ENCODE measurements at regions not wholly inside any gene's neighbourhood (a gene's known extent, or its start where the extent isn't known, plus 50 kb on each side); places are given as distances from the start of the nearest gene placed in this dataset.

- no peaks in the 10 kb centered on the region for H3F3A ChIP-seq (ENCODE audit: insufficient read depth, low read length)
- no peaks in the 10 kb centered on the region for H3K79me2 ChIP-seq (ENCODE audit: low read length)
- H4K20me1 ChIP-seq (ENCODE audit: insufficient read depth, low read length), result no peaks in the 10 kb centered on the region
- no peaks in the 10 kb centered on the region for H3K9me2 ChIP-seq (replicated peaks; ENCODE audit: insufficient read depth, low read length)
- H2AFZ ChIP-seq (ENCODE audit: low read length), result no peak overlapping the region
- no peak overlapping the region for H3K4me3 ChIP-seq (ENCODE audit: low read length)
- no peak overlapping the region for H3K27ac ChIP-seq (ENCODE audit: low read length)
- no peaks in the 10 kb centered on the region for H3K4me1 ChIP-seq (ENCODE audit: low read length)
- H3K9me3 ChIP-seq (replicated peaks; ENCODE audit: insufficient read depth, low read length), result no peaks in the 10 kb centered on the region
- DNase-seq, result no peak
- no peaks in the 10 kb centered on the region for H3K36me3 ChIP-seq (replicated peaks; ENCODE audit: insufficient read depth, low read length)
- TF ChIP-seq CTCF (IDR thresholded peaks at IDR 0.05; ENCODE audit: low read length), result no peak
- no peak for TF ChIP-seq EZH2phosphoT487 (IDR thresholded peaks at IDR 0.05; ENCODE audit: low read length)
- no peak for TF ChIP-seq EZH2 (optimal IDR thresholded peaks at IDR 0.05; ENCODE audit: low read depth, low read length)
- H3K4me2 ChIP-seq (ENCODE audit: low read depth, low read length), result no peak overlapping the region
- no peaks in the 10 kb centered on the region; the same call in 1 of the 2 replicates for H3K27me3 ChIP-seq (replicated peaks; ENCODE audit: insufficient read depth, low read length)
- H3K9ac ChIP-seq (ENCODE audit: low read length), result no peak overlapping the region
Measured at GRCh38 chr6:167687116-167687725, 139.5 kb upstream of the AFDN start.

- H3K4me3 ChIP-seq (ENCODE audit: low read length), result no peak overlapping the region
- H3K27ac ChIP-seq (ENCODE audit: low read length), result no peak overlapping the region
- no peaks in the 10 kb centered on the region for H3F3A ChIP-seq (ENCODE audit: insufficient read depth, low read length)
- H3K4me2 ChIP-seq (ENCODE audit: low read depth, low read length), result no peak overlapping the region
- H2AFZ ChIP-seq (ENCODE audit: low read length), result no peak overlapping the region
- no peak for DNase-seq
- no peaks in the 10 kb centered on the region for H3K36me3 ChIP-seq (replicated peaks; ENCODE audit: insufficient read depth, low read length)
- no peaks in the 10 kb centered on the region; the same call in 1 of the 2 replicates for H3K27me3 ChIP-seq (replicated peaks; ENCODE audit: insufficient read depth, low read length)
- TF ChIP-seq EZH2 (optimal IDR thresholded peaks at IDR 0.05; ENCODE audit: low read depth, low read length) (no peak), EZH2phosphoT487 (IDR thresholded peaks at IDR 0.05; ENCODE audit: low read length) (no peak), CTCF (IDR thresholded peaks at IDR 0.05; ENCODE audit: low read length) (no peak)
- no peaks in the 10 kb centered on the region for H4K20me1 ChIP-seq (ENCODE audit: insufficient read depth, low read length)
- H3K9me2 ChIP-seq (replicated peaks; ENCODE audit: insufficient read depth, low read length), result no peaks in the 10 kb centered on the region
- H3K9me3 ChIP-seq (replicated peaks; ENCODE audit: insufficient read depth, low read length), result no peaks in the 10 kb centered on the region
- H3K9ac ChIP-seq (ENCODE audit: low read length), result no peak overlapping the region
- H3K79me2 ChIP-seq (ENCODE audit: low read length), result no peaks in the 10 kb centered on the region
- H3K4me1 ChIP-seq (ENCODE audit: low read length), result no peaks in the 10 kb centered on the region
Measured at GRCh38 chr6:167688123-167688522, 138.6 kb upstream of the AFDN start.

- Histone ChIP-seq H3K4me2 (ENCODE audit: low read depth, low read length) (no peak overlapping the region), H2AFZ (ENCODE audit: low read length) (no peak overlapping the region)
Measured at GRCh38 chr6:167689278-167689677, 137.4 kb upstream of the AFDN start.

More at GRCh38 chr6:167689278-167689677, 137.4 kb upstream of the AFDN start:
- no peak overlapping the region for H3K4me3 ChIP-seq (ENCODE audit: low read length)
- no peaks in the 10 kb centered on the region for H3K9me2 ChIP-seq (replicated peaks; ENCODE audit: insufficient read depth, low read length)
- no peak overlapping the region for H3K9ac ChIP-seq (ENCODE audit: low read length)
- H3K27me3 ChIP-seq (replicated peaks; ENCODE audit: insufficient read depth, low read length), result no peaks in the 10 kb centered on the region
- no peaks in the 10 kb centered on the region for H3K79me2 ChIP-seq (ENCODE audit: low read length)
- H3K4me1 ChIP-seq (ENCODE audit: low read length), result no peaks in the 10 kb centered on the region
- TF ChIP-seq EZH2phosphoT487 (IDR thresholded peaks at IDR 0.05; ENCODE audit: low read length) (no peak), CTCF (IDR thresholded peaks at IDR 0.05; ENCODE audit: low read length) (no peak), EZH2 (optimal IDR thresholded peaks at IDR 0.05; ENCODE audit: low read depth, low read length) (no peak)
- H3K36me3 ChIP-seq (replicated peaks; ENCODE audit: insufficient read depth, low read length), result no peaks in the 10 kb centered on the region
- H3K27ac ChIP-seq (ENCODE audit: low read length), result no peak overlapping the region
- no peaks in the 10 kb centered on the region for H3F3A ChIP-seq (ENCODE audit: insufficient read depth, low read length)
- H4K20me1 ChIP-seq (ENCODE audit: insufficient read depth, low read length), result no peaks in the 10 kb centered on the region
- H3K9me3 ChIP-seq (replicated peaks; ENCODE audit: insufficient read depth, low read length), result no peaks in the 10 kb centered on the region
- DNase-seq, result no peak

All from MM.1S (cell line).